Mucosa of rectum (tissue), 2 donors: ENCODE measurements at regions not wholly inside any gene's neighbourhood (a gene's known extent, or its start where the extent isn't known, plus 50 kb on each side); places are given as distances from the start of the nearest gene placed in this dataset.

Experiments used
- H3K27ac ChIP-seq, 2 donors: one replicate each; pipeline ENCODE4 v1.7.0; 2013; ENCODE audit warnings: inconsistent platforms in 2 of 2, low read depth in 2 of 2, low read length in 2 of 2
- H3K27me3 ChIP-seq, 2 donors: one replicate each; pipeline ENCODE4 v1.7.0; 2013; ENCODE audit warnings: low read length in 2 of 2; ENCODE audit not compliant: control insufficient read depth in 2 of 2, insufficient read depth in 2 of 2
- H3K36me3 ChIP-seq, 2 donors: one replicate each; pipeline ENCODE4 v1.7.0; 2013; ENCODE audit warnings: low read length in 2 of 2; ENCODE audit not compliant: control insufficient read depth in 2 of 2, insufficient read depth in 2 of 2
- H3K4me1 ChIP-seq, 2 donors: one replicate each; pipeline ENCODE4 v1.7.0; 2013; ENCODE audit warnings: low read length in 2 of 2, mild to moderate bottlenecking in 1 of 2; ENCODE audit not compliant: control insufficient read depth in 2 of 2, insufficient read depth in 2 of 2
- H3K4me3 ChIP-seq, 2 donors: one replicate each; pipeline ENCODE4 v1.7.0; 2013; ENCODE audit warnings: low read length in 2 of 2
- H3K9ac ChIP-seq, 2 donors: one replicate each; pipeline ENCODE4 v1.7.0; 2013; ENCODE audit warnings: low read length in 2 of 2, low read depth in 1 of 2, mild to moderate bottlenecking in 1 of 2
- H3K9me3 ChIP-seq, 2 donors: one replicate each; pipeline ENCODE4 v1.7.0; 2013; ENCODE audit warnings: low read length in 2 of 2; ENCODE audit not compliant: control insufficient read depth in 2 of 2
- donor health status: healthy.
- donor health status: Normal muscosa, but diverticular disease.

DNA sequence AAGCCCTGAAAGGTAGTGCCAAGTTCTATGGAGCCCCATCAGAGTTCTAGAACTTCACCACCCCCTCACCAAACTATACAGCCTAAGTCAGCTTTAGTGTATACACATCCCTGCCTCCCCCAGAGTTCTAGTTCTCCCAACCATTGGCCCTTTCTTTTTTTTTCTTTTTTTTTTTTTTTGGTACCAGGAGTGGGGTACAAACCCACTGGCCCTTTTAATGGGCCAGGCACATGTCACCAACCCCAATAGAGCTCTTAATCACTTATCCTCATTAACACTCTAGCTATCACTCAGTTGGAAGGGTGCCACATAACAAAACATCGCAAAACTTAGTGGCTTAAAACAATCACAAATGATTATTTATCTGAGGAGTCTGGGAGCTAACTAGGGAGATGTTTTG lies 588.6 kb downstream of the BCOR start:
- Histone ChIP-seq H3K4me1 (no peaks in the 10 kb centered on the region), H3K36me3 (no peaks in the 10 kb centered on the region), H3K9ac (no peak overlapping the region), H3K9me3 (peaks cover 3 to 8% of the 10 kb centered on the region in 2 donors), H3K4me3 (no peak overlapping the region), H3K27me3 (peaks cover 0 to 9% of the 10 kb centered on the region in 2 donors), H3K27ac (no peak overlapping the region)

DNA sequence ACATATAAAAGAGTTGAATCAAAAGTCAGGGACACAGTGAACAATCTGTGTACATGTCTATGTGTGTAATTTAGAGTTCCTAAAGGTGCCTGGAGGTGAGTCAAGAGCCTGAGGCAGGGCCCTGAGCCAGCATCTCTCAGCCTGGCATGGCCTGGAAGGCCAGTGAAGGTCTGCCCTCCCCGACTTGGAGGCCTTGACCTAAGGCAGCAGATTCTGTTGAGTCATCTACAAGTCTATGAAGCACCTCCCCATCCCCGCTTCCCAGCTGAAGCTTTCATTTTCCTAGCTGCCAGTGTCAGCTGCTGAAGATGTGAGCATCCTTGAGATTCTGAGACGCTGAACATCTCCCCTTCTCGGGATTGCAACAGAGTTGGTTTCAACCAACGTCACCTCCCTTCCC lies 583.9 kb downstream of the BCOR start:
- Histone ChIP-seq H3K4me3 (no peak overlapping the region), H3K9ac (no peak overlapping the region), H3K27me3 (peaks cover 4 to 10% of the 10 kb centered on the region in 2 donors), H3K4me1 (no peaks in the 10 kb centered on the region), H3K9me3 (peaks cover 3 to 6% of the 10 kb centered on the region in 2 donors), H3K36me3 (no peaks in the 10 kb centered on the region), H3K27ac (no peak overlapping the region)

DNA sequence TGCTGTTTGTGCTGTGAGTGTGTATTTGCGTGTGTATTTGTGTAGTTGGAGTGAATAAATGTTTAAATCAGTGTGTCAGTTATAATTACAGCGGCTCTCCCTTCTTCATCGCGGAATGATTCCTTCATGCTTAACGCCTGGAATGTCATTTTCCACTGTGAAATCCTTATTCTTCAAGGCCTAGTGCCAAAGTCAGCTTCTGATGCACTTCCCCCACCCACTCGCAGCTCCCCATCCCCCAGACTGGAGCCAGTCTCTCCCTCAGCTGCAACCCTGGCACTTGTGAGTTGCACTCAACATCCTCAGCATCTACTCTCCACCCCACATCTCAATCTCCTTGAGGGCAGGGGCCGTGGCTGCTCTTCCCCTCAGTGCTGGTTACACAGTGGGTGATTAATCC lies 583.0 kb downstream of the BCOR start:
- Histone ChIP-seq H3K27me3 (peaks cover 4 to 13% of the 10 kb centered on the region in 2 donors), H3K4me1 (no peaks in the 10 kb centered on the region), H3K9me3 (peaks cover 0 to under 1% of the 10 kb centered on the region in 2 donors), H3K4me3 (no peak overlapping the region), H3K27ac (no peak overlapping the region), H3K9ac (no peak overlapping the region), H3K36me3 (no peaks in the 10 kb centered on the region)

DNA sequence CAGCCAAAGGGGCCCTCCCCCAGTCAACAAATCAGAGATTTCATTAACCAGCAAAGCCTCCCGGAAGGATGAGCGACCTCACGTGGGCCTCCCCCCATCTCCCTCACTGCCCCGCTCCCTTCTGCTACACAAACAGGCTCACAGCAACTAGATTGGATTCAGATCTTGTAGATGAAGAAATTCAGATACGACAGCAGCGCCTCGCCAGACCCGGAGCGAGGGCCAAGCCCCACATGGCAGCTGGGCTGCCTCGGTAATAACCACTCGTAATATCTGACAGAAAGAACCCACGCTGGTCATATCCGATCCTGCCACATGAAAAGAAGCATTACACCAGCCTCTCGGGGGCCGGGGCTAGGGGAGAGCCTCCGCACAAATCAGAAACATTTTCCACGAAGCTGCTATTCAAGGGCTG lies 581.3 kb downstream of the BCOR start:
- Histone ChIP-seq H3K27me3 (peaks cover 4 to 13% of the 10 kb centered on the region in 2 donors), H3K4me3 (no peak overlapping the region), H3K9ac (no peak overlapping the region), H3K9me3 (no peaks in the 10 kb centered on the region), H3K27ac (no peak overlapping the region), H3K4me1 (no peaks in the 10 kb centered on the region), H3K36me3 (no peaks in the 10 kb centered on the region)

DNA sequence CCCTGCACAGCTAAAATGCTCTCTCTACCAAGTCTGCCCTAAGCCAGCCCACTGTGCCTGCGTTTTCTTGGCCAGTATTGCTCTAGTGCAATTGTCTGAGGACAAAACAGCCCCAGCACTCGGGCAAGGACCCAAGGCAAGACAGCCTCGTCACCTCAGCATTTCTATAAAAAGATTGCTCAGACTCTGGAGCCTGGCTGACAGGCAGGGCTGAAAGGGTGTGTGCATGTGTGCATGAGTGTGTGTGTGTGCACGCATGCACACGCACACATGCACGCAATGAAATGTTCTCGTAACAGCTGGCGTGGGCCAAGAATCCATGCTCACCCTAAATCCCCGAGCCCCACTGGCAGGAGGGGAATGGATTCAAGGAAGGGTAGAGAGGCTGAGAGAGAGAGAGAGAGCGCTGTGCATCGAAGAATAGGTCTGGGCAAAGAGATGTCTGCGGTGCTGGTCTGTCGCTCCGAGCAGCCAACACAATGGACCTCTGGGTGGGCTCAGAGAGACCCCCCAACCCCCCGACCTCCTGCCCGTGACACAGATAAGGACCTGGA lies 579.2 kb downstream of the BCOR start:
- Histone ChIP-seq H3K4me1 (no peaks in the 10 kb centered on the region), H3K36me3 (no peaks in the 10 kb centered on the region), H3K27ac (peak overlapping the region in 1 of 2 donors; percentile 23), H3K9me3 (no peaks in the 10 kb centered on the region), H3K9ac (no peak overlapping the region), H3K27me3 (peaks cover 4 to 9% of the 10 kb centered on the region in 2 donors), H3K4me3 (peak overlapping the region in 1 of 2 donors; percentile 13)

DNA sequence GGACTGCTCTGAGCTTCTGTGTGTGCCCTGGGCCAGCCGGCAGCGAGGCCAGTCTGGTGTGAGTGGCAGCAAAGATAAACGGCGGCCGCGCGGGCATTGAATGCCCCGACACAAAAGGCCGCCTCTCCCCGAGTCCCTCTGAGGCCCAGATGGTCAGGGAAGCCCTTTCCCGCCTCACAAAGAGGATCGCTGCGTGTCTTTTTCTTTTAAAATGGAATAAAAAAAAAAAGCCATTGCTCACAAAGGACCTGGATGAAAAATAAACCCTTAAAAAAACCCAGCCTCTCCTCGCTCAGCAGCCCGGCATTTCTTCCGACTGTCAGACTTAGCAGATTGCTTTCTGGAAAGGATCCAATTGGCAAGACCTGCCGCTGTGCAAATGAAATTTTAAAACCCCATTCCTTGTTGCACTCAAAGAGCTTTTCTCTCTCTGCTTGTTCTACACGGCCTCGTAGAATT lies 578.7 kb downstream of the BCOR start:
- Histone ChIP-seq H3K27me3 (peaks cover 4 to 9% of the 10 kb centered on the region in 2 donors), H3K4me3 (peak overlapping the region in 1 of 2 donors; percentile 13)

DNA sequence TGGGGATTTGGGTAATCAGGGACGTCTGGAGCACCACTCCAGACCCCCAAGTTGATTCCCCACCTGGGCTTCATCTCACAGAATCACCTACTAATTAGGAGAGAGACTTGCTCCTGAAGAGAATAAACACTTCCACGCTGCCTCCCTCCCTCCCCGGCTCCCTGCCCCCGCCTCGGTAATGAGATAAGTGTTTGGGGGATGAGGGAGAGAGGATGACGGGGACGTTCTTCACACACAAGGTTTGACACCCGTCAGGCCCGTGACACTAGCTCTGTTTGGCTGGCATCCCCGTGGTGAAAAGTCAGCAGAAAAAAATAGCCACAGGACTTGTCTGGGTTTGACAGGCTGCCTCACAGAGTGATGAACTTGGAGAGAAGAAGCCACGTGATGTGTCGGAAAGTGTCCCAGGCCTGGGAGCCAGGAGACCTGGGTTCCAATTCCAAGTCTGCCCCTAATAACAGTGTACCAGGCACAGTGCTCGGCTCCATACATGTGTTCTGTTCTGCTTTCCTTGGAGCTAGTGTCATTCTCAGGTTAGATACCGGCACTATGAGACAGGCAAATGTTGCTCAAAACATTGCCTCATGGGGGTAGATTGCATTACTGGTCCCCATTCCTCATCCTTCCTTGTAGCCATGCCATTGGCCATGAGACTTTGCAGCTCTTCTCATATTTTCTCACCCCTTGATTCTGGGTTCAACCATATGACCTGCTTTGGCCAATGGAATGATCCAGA lies 578.0 kb downstream of the BCOR start:
- no peak overlapping the region for H3K4me3 ChIP-seq
- no peak overlapping the region for H3K27ac ChIP-seq
- H3K27me3 ChIP-seq: peaks cover 4 to 7% of the 10 kb centered on the region in 2 donors
- H3K4me1 ChIP-seq: no peaks in the 10 kb centered on the region
- no peaks in the 10 kb centered on the region for H3K9me3 ChIP-seq
- H3K36me3 ChIP-seq: no peaks in the 10 kb centered on the region
- H3K9ac ChIP-seq: no peak overlapping the region

More for the DNA sequence above, 578.7 kb downstream of the BCOR start:
- Histone ChIP-seq H3K9ac (no peak overlapping the region), H3K27ac (peak overlapping the region in 1 of 2 donors; percentile 23), H3K36me3 (no peaks in the 10 kb centered on the region), H3K4me1 (no peaks in the 10 kb centered on the region), H3K9me3 (no peaks in the 10 kb centered on the region)

DNA sequence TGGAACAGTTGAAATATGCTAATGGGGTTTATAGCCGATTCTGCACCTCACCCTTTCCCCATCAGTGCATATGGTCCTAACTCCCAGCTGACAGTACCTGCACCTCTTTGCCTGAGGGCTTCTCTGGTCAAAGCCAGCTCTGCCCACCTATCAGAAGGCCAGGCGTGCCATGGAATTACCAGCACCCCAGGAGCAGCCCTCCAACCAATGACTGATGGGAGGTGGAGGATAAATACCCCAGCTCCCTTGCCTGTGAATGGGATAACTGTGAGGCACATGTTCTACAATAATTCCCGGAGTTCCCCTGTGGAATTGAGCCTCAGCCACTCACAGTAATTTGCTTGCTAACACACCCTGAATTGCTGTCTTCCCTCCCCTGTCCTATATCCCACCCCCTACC lies 572.0 kb downstream of the BCOR start:
- H3K4me3 ChIP-seq: no peak overlapping the region
- H3K27ac ChIP-seq: no peak overlapping the region
- no peak overlapping the region for H3K9ac ChIP-seq
- H3K9me3 ChIP-seq: no peaks in the 10 kb centered on the region
- H3K4me1 ChIP-seq: no peaks in the 10 kb centered on the region
- H3K36me3 ChIP-seq: no peaks in the 10 kb centered on the region
- no peaks in the 10 kb centered on the region for H3K27me3 ChIP-seq

DNA sequence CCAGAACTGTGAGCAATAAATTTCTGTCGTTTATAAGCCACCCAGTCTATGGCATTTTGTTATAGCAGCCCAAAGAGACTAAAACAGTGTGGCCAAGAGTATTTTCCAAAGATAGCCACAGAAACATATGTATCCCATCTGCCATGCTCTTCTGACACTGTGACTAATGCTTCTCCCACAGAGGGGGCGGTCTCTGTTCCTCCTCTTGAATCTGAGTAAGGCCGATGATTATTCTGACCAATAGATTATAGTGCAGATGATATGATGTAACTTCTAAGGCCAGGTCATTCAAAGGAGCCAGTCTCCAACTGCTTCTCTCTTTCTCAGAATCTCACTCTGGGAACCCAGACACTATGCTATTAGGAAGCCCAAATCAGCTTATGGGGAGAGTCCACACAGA lies 570.7 kb downstream of the BCOR start:
- Histone ChIP-seq H3K36me3 (no peaks in the 10 kb centered on the region), H3K27me3 (no peaks in the 10 kb centered on the region), H3K9ac (no peak overlapping the region), H3K4me3 (no peak overlapping the region), H3K4me1 (no peaks in the 10 kb centered on the region), H3K27ac (no peak overlapping the region), H3K9me3 (peaks cover 0 to 4% of the 10 kb centered on the region in 2 donors)

DNA sequence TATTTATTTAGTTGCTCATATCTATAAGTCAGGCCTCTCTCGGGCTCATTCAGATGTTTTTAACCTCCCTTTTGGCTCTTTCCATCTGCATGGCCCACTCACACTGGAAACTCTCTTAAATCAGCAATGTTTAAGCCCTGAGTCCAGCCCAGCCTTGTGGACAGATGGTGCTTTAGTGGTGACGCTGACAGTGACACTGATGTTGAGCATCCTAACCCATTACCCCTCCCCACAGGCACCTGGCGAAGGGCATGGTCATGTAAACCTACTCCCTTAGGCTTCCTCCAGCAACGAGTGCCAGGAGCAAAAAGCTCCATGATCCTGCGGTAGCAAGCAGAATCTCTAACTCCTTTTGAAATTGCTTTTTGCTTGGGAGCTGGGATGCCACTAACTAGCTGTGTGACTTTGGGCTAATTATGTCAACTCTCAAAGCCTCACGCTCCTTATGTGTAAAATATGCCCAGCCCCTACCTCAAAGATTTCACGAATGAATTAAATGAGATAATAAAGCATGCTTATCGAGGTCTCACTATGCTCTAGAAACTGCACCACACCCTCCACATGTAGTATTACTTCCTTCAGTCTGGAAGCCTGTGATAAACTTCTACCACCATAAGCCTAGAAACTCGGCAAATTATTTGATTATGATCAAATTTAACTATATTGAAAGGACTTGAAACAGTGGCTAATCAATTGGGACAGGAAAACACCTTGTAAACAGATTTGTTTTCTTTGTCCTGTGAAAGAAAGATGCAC lies 569.4 kb downstream of the BCOR start:
- Histone ChIP-seq H3K9ac (no peak overlapping the region), H3K27me3 (no peaks in the 10 kb centered on the region), H3K36me3 (no peaks in the 10 kb centered on the region), H3K4me3 (no peak overlapping the region), H3K9me3 (peaks cover 0 to 4% of the 10 kb centered on the region in 2 donors), H3K27ac (no peak overlapping the region), H3K4me1 (no peaks in the 10 kb centered on the region)
